ENCODE measurements at regions not wholly inside any gene's neighbourhood (a gene's known extent, or its start where the extent isn't known, plus 50 kb on each side); places are given as distances from the start of the nearest gene placed in this dataset.

DNA sequence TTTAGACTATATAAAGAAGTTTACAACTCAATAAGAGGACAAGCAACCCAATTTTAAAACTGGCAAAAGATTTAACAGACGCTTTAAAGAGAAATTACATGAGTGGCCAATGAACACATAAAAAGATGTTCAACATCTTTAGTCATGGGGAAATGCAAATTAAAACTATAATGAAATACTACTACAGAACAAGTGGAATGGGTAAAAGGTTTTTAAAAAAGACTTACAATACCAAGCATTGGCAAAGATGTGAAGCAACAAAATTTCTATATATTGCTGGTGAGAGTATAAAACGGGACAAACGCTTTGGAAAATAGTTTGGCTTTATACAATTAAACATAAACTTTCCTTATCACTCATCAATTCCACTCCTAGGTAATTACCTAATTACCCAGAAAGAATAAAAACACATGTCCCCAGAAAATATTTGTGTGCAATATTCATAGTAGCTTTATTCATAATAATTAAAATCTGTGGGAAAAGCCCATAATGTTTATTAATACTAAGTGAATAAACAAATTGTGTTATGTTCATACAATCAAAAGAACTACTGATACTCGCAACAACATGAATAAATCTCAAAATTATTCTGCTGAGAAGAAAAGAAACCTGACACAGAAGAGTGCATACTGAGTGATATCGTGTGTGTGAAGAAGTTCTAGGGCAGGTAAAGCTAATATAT lies 76.7 kb upstream of the MYCN start:
- no peak for DNase-seq

DNA sequence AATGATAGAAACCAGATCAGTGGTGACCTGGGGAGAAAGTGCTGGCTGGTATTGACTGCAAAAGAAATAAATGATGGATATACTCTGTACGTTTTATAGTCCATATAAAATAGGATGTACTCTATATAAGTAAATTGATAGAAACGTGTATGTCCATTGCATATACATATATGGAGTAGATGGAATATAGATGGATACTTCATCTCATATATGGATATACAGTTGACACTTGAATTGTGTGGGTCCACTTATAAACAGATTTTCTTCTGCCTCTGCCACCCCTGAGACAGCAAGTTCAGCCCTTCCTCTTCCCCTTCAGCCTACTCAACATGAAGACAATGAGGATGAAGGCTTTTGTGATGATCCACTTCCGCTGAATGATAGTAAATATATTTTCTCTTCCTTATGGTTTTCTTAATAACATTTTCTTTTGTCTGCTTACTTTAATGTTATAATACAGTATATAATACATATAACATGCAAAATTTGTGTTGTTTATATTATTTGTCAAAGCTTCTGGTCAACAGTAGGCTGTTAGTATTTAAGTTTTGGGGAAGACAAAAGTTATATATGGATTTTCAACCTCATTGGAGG lies 76.1 kb upstream of the MYCN start:
- no peak for DNase-seq

GRCh38 chr2:15865923-15866322 lies 74.4 kb upstream of the MYCN start:
- DNase-seq: no peak

GRCh38 chr2:15866563-15867193 lies 73.7 kb upstream of the MYCN start:
- no peak for DNase-seq

DNA sequence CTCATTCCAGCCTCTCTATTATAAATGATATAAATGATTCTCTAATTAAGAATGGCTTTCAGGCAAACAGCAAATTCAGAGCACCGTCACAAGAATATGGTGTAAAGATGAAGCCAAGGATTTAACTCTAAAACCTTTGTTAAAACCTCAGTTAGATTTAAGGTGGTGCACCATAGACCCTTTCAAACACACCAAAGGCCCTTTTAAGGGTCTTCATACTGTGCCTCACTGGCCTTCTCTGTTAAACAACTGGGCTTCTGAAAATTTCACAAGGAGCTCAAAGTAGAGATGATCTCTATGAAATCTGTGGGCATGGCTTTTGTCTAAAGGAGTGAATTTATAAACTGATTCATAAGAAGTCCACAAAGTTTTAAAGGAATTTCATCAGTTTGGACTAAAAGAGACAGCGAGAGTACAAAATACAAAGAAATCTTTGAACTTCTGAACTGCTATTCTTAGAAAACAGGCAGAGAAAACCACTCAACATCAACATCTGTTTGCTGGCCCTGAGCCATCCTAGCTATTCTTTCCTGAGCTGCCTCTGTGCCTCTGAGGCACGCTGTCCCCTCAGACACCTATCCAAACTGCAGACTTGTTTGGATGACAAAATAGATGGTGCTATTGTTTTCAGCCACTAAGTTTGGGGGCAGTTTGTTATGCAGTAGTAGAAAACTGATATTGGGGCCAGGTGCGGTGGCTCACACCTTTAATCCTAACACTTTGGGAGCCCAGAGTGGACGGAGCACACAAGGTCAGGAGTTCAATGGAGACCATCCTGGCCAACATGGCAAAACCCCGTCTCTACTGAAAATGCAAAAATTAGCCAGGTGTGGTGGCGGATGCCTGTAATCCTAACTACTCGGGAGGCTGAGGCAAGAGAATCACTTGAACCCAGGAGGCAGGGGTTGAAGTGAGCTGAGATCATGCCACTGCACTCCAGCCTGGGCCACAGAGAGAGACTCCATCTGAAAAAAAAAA lies 72.9 kb upstream of the MYCN start:
- DNase-seq: no peak

- DNase-seq: no peak
Measured at GRCh38 chr2:15868186-15868585, 72.2 kb upstream of the MYCN start.

GRCh38 chr2:15868704-15869103 lies 71.6 kb upstream of the MYCN start:
- DNase-seq: no peak

- no peak for DNase-seq
Measured at GRCh38 chr2:15869396-15869795, 71.0 kb upstream of the MYCN start.

DNA sequence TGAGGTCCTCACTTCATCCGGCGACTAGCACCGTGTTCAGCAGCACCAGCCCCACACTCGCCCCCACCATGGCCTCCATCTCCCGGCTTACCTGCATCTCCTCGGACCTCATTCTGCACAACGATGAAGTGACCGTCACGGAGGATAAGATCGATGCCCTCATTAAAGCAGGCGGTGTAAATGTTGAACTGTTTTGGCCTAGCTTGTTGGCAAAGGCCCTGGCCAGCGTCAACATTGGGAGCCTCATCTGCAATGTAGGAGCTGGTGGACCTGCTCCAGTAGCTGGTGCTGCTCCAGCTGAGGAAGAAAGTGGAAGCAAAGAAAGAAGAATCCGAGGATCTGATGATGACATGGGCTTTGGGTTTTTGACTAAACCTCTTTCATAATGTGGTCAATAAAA lies 70.5 kb upstream of the MYCN start:
- DNase-seq: no peak

DNA sequence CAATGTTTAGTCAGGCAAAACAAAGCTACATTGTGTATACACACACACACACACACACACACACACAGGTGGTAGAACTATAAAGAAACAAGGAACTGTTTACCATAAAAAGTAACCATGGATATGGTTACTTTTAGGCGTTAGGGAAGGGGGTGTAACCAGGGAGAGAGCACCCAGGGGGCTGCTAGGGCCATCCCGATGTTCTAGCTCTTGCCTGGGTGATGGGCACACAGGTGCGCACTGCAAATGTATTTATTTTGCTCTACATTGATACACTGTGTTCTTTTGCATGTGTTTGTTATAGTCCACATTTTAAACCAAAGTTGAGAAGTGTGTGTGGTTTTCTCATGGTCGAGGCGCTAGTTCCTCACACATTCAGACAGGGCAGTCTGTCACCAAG lies 69.8 kb upstream of the MYCN start:
- DNase-seq: no peak

DNA sequence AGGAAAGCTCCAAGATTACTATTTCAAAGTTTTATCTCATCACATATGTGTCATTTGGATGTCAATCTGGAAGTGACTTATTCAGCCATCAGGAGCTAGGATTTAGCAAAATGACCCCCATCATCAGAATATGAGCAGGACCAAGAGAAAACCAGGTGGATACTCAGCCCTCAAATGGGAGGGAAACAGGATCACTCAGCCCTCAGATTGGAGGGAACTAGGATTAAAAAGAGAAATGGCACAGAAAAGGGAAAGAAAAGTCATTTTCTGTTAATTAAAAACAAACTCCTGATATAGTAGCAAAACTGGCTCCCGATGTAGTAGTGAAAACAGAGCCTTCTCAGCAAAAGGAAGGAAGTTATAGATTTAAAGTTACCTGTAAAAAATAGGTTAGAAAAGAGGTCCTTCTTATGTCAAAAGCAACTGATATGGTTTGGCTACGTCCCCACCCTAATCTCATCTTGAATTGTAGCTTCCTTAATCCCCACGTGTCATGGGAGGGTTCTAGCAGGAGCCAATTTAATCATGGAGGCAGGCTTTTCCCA lies 69.0 kb upstream of the MYCN start:
- no peak for DNase-seq

- no peak for DNase-seq
Measured at GRCh38 chr2:15872854-15873253, 67.5 kb upstream of the MYCN start.

DNA sequence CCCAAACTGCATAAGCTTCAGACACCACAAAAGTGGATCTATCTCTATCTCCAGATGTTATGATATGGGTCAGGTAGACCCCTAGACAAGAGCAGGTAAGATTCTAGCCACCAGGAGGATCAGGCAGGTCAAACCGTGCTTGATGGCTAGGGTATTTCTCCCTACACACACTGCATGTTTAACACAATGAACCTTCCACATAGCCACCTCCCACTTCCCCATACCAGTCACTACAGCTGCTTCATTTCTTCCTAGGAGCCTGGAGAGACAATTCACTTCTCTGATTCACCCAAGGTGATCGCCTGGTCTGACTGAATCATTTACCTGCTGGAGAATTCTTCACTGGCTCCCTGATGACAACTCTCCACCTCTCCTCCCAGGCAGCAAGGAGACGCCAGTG lies 66.0 kb upstream of the MYCN start:
- no peak for DNase-seq

DNA sequence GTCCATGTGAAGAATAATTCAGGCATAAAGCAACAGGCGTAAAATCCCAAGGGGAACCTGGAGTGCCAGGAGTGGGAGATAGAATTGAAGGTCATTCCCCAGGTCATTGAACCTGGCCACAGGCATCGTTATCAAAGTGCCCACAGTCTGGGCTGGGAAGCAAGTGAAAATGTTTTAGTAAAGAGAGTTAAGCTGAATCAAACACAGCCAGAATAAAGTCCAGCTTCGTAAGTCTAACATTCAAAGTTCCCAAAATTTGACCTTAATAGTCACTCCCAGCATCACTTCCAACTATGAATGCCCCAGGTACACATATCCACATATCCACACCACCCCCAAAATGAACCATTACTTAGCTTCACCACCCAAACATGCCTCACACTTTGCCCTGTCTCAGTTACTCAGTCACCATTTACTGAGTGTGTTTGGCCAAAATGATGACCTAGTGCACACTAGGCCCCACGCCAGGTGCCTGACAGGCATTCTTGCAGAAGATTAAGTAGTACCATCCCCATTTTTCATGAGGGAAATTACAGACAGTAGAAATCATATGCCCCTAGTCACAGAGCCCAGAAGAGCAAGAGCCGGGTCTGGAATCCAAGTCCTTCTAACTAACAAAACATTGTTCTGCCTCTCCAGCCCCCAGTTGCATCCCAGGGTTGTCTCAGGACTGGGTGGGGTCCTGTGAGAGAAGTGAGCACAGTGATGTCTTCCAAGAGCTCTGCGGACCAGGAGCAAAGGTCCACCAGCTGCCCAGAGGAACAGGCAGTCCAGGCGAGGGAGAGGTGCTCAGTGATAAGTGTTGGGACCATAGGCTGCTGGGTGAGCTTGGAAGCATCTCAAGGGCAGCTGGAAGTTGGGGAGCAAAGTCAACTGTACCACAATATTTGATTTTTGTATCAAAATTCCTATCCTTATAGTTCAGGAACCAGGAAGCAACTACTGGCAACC lies 65.2 kb upstream of the MYCN start:
- DNase-seq: no peak

GRCh38 chr2:15875969-15876705 lies 64.2 kb upstream of the MYCN start:
- no peak for DNase-seq

GRCh38 chr2:15880226-15881119 lies 59.9 kb upstream of the MYCN start:
- no peak for DNase-seq

DNA sequence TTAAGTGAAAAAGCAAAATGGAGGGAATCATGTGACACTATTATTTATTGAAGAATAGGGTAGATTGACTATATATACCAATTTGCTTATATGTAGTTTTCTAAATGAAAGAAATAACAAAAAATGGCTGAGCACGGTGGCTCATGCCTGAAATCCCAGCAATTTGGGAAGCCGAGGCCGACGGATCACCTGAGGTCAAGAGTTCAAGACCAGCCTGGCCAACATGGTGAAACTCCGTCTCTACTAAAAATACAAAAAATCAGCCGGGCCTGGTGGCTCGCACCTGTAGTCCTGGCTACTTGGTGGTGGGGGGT lies 59.3 kb upstream of the MYCN start:
- no peak for DNase-seq

GRCh38 chr2:15881676-15882075 lies 58.7 kb upstream of the MYCN start:
- DNase-seq: no peak

Data from muscle of back (tissue), 3 donors.